Lower leg skin (tissue), 3 donors: ENCODE measurements at regions not wholly inside any gene's neighbourhood (a gene's known extent, or its start where the extent isn't known, plus 50 kb on each side); places are given as distances from the start of the nearest gene placed in this dataset.

Experiments
- CTCF ChIP-seq, 3 donors: fragments of 450-650 bp; IDR thresholded peaks; one replicate each; pipeline ENCODE4 v1.5.1; 2016; ENCODE audit warnings: antibody characterized with exemption in 3 of 3, mild to moderate bottlenecking in 3 of 3, moderate library complexity in 2 of 3
- POLR2A ChIP-seq, 2 donors: fragments of 450-650 bp; IDR thresholded peaks; one replicate each; pipeline ENCODE4 v1.6.1; 2016 to 2017; ENCODE audit warnings: antibody characterized with exemption in 2 of 2, mild to moderate bottlenecking in 1 of 2, moderate library complexity in 1 of 2

DNA sequence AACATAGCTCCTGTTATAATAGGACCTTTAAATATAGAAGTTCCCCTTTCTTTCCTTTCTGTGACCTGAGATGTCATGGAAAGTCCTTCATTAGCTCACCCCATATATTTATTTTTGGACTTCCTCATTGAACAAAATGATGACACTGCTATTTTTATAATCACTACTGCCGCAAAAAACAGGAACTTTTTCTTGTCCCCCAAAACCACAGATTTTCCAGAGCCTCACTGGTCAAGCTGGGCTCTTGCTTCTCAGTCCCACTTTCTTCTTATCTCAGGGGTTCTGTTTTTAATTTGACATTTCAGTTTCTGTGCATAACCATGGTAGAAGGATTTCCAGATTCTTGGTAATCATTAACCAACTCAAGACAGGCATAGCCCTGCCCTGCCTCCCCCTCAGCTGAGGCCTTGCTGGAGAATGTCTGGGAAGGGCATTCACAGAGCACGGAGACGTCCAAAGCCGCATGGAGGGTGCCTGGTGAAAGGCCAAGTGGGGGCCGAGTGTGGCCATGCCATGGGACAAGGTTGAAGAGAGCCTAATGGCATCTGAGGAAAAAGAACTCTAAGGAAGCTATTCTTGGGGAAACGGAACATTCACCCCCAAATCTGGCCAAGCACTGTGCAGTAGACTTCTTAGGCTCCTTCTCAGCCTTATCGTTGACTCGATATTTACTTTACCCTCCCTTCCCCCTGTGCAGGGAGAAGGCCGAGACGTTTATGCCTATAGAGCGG lies 73.7 kb downstream of the EDN1 start:
- TF ChIP-seq POLR2A (IDR thresholded peaks at IDR 0.05) (no peak), CTCF (IDR thresholded peaks at IDR 0.05) (no peak)
